Neural crest cell (in vitro differentiated cells): ENCODE measurements at regions not wholly inside any gene's neighbourhood (a gene's known extent, or its start where the extent isn't known, plus 50 kb on each side); places are given as distances from the start of the nearest gene placed in this dataset.
A peak's percentile ranks its signal among the peaks of the same experiment; 100 is the strongest.

ENCODE experiments used
- DNase-seq: peaks from one replicate; pipeline ENCODE4 v3.0.0; 2021; ENCODE audit warnings: low read depth, mixed read lengths, low spot score
- H3K27ac Mint-ChIP-seq: one replicate; pipeline ENCODE4 v1.8.0; 2021; ENCODE audit warnings: mild to moderate bottlenecking, mixed read lengths; ENCODE audit not compliant: unreplicated experiment
- H3K27me3 Mint-ChIP-seq: 2 replicates; pipeline ENCODE4 v1.8.0; 2021; ENCODE audit warnings: low read depth, mild to moderate bottlenecking, mixed read lengths
- H3K36me3 Mint-ChIP-seq: 2 replicates; pipeline ENCODE4 v1.8.0; 2021; ENCODE audit warnings: low read depth, mild to moderate bottlenecking, mixed read lengths
- H3K4me1 Mint-ChIP-seq: 2 replicates; pipeline ENCODE4 v1.8.0; 2021; ENCODE audit warnings: mixed read lengths
- H3K4me3 Mint-ChIP-seq: one replicate; pipeline ENCODE4 v1.8.0; 2021; ENCODE audit warnings: mild to moderate bottlenecking, mixed read lengths
- H3K9me3 Mint-ChIP-seq: 2 replicates; pipeline ENCODE4 v1.8.0; 2021; ENCODE audit warnings: mixed read lengths
- CTCF ChIP-seq: fragments of 200-600 bp; sonication (generic); conservative IDR thresholded peaks from 2 replicates; pipeline ENCODE4 v1.5.0; 2021; ENCODE audit warnings: antibody characterized with exemption, mild to moderate bottlenecking

DNA sequence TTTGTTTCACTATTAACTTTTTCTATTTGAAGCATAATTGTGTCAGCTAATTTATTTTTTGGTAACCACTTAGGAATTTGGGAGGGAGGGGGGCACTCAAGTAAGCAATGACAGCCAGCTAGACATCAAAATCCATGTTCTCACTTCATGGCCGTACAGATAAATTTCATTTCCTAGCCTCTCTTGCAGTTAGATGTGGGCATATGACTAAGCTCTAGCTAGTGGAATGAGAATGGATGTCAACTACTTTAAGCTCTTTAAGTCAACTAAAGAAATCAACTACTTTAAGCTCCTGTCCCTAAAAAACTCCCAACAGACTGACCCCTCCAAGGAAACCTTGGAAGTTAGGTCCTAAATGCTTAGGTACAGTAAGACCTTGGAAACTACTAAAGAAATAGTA is 92.0 kb downstream of the KCNRG start:
- H3K27me3 Mint-ChIP-seq: no peaks in the 10 kb centered on the region
- peaks cover 4% of the 10 kb centered on the region for H3K36me3 Mint-ChIP-seq
- no peaks in the 10 kb centered on the region for H3K4me1 Mint-ChIP-seq
- no peaks in the 10 kb centered on the region for H3K9me3 Mint-ChIP-seq
- DNase-seq: no peak
- H3K27ac Mint-ChIP-seq: no peak overlapping the region
- no peak for TF ChIP-seq CTCF
- no peak overlapping the region for H3K4me3 Mint-ChIP-seq

DNA sequence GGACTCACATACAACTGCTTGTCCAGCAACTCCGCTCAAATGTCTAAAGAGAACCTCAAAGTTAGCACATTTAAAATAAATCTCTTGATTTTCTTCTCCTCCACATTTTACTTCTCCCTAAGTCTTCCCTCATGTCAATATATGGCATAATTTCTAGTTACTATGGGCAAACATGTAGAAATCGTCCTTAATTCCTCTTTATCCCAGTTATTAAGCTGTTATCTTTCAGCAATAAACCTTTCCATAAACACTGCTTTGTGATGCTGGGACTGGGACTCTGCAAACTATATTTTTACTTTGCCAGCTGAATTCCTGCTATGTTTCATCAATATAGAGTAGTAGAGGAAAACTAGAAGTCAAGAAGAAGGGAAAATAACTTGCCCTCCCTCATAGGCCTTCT is 99.7 kb downstream of the KCNRG start:
- TF ChIP-seq CTCF: no peak
- DNase-seq: no peak
- H3K36me3 Mint-ChIP-seq: no peaks in the 10 kb centered on the region
- no peaks in the 10 kb centered on the region for H3K27me3 Mint-ChIP-seq
- H3K9me3 Mint-ChIP-seq: no peaks in the 10 kb centered on the region
- no peak overlapping the region for H3K27ac Mint-ChIP-seq
- H3K4me3 Mint-ChIP-seq: no peak overlapping the region
- H3K4me1 Mint-ChIP-seq: no peaks in the 10 kb centered on the region

GRCh38 chr13:50115695-50116094 is 100.5 kb downstream of the KCNRG start:
- no peak for DNase-seq
- H3K4me1 Mint-ChIP-seq: no peaks in the 10 kb centered on the region
- no peaks in the 10 kb centered on the region for H3K36me3 Mint-ChIP-seq
- no peak for TF ChIP-seq CTCF
- no peak overlapping the region for H3K27ac Mint-ChIP-seq
- no peak overlapping the region for H3K4me3 Mint-ChIP-seq
- no peaks in the 10 kb centered on the region for H3K9me3 Mint-ChIP-seq
- no peaks in the 10 kb centered on the region for H3K27me3 Mint-ChIP-seq

GRCh38 chr13:50116430-50116973 is 101.3 kb downstream of the KCNRG start:
- no peaks in the 10 kb centered on the region for H3K36me3 Mint-ChIP-seq
- no peak for TF ChIP-seq CTCF
- no peak for DNase-seq
- no peak overlapping the region for H3K4me3 Mint-ChIP-seq
- no peak overlapping the region for H3K27ac Mint-ChIP-seq
- H3K4me1 Mint-ChIP-seq: no peaks in the 10 kb centered on the region
- peaks cover 5% of the 10 kb centered on the region for H3K27me3 Mint-ChIP-seq
- no peaks in the 10 kb centered on the region for H3K9me3 Mint-ChIP-seq

DNA sequence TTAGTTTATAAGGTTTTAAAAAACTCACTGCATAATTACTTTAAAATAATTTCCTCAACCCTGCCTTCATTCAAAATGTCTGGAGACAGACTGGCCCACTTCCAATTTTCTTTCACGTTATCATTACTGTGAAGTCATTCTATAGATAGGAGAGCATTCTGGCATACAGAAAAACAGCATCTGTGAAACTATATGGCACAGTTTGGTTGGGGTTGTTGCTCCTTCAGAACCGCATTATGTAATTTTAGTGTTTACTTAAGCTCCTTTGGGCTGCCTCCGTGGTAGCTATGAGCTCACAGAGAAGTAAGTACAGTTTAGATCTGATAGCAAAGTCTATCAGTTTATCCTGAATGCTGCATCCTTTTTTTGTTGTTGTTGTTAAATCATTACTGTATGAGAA is 104.3 kb downstream of the KCNRG start:
- Mint-ChIP-seq H3K27me3 (peaks cover 28% of the 10 kb centered on the region), H3K27ac (no peak overlapping the region), H3K36me3 (no peaks in the 10 kb centered on the region), H3K4me3 (no peak overlapping the region), H3K4me1 (peaks cover 19% of the 10 kb centered on the region), H3K9me3 (no peaks in the 10 kb centered on the region)
- no peak for DNase-seq
- TF ChIP-seq CTCF: no peak

GRCh38 chr13:50122455-50122854 is 107.2 kb downstream of the KCNRG start:
- no peak for DNase-seq
- Mint-ChIP-seq H3K4me1 (peaks cover 32% of the 10 kb centered on the region), H3K36me3 (no peaks in the 10 kb centered on the region), H3K9me3 (no peaks in the 10 kb centered on the region), H3K27me3 (peaks cover 46% of the 10 kb centered on the region), H3K4me3 (peak overlapping the region; percentile 93), H3K27ac (no peak overlapping the region)
- TF ChIP-seq CTCF: no peak
